ENCODE measurements at regions not wholly inside any gene's neighbourhood (a gene's known extent, or its start where the extent isn't known, plus 50 kb on each side); places are given as distances from the start of the nearest gene placed in this dataset.

DNA sequence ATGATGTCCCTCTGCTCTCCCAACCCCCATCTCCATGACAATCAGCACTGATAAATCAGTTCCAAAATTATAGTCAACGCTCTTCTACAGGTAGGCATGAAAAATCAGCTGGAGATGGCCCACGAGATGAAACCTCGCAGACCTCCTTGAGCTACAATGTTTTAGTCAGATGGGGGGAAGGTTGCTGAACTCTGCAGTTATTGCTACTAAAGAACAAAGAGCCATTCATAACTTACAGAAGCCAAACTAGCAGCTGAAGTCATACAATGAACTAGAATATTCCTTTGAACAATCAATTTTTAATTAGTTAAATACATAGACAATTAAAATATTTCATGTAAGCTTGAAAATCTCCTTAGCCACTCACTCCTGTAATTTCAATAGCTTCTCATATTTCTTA lies 179.2 kb downstream of the NHLRC3 start:
- Mint-ChIP-seq H3K27me3 (ENCODE audit: low read depth) (no peaks in the 10 kb centered on the region), H3K9me3 (peaks cover 25% of the 10 kb centered on the region), H3K36me3 (no peaks in the 10 kb centered on the region), H3K4me3 (no peak overlapping the region), H3K27ac (no peak overlapping the region), H3K4me1 (peaks cover 2% of the 10 kb centered on the region)
- no peak for DNase-seq (ENCODE audit: low spot score in 2 of 2, unreplicated experiment in 2 of 2)
- TF ChIP-seq CTCF (IDR thresholded peaks at IDR 0.05; ENCODE audit: unreplicated experiment) = no peak

DNA sequence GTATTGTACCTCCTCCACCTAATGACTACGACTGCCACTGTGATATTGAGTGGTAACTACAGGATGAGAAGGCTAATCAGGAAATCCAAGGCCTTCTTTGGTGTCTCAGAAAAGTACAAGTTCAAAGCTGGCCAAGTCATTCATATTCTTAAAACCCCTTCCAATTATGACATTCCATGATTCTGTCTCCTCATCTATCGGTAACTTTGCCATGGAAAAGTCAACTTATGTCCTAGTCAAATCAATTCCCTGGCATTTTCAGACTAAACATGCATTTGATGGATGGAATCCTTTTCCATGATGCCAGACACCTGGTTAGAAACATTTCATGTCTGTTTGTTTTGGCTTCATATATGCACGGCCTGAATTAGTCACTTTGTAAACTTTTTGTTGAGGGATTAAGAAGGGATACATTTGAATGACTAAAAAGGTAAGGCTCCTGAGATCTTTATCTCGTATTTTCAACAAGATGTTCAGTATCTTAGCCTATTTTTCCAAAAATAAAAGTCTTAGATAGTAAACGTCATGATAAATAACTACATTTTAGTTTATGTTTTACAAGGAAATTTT lies 186.5 kb downstream of the NHLRC3 start:
- Mint-ChIP-seq H3K27me3 (ENCODE audit: low read depth) (peaks cover 4% of the 10 kb centered on the region), H3K4me3 (no peak overlapping the region), H3K4me1 (no peaks in the 10 kb centered on the region), H3K27ac (no peak overlapping the region), H3K36me3 (no peaks in the 10 kb centered on the region), H3K9me3 (peaks cover 27% of the 10 kb centered on the region)
- no peak for TF ChIP-seq CTCF (IDR thresholded peaks at IDR 0.05; ENCODE audit: unreplicated experiment)
- DNase-seq (ENCODE audit: low spot score in 2 of 2, unreplicated experiment in 2 of 2) = no peak

GRCh38 chr13:39225860-39226259 lies 187.6 kb downstream of the NHLRC3 start:
- Mint-ChIP-seq H3K27me3 (ENCODE audit: low read depth) (peaks cover 6% of the 10 kb centered on the region), H3K4me1 (no peaks in the 10 kb centered on the region), H3K9me3 (peaks cover 19% of the 10 kb centered on the region), H3K36me3 (no peaks in the 10 kb centered on the region), H3K4me3 (no peak overlapping the region), H3K27ac (no peak overlapping the region)
- no peak for TF ChIP-seq CTCF (IDR thresholded peaks at IDR 0.05; ENCODE audit: unreplicated experiment)
- no peak for DNase-seq (ENCODE audit: low spot score in 2 of 2, unreplicated experiment in 2 of 2)

- H3K4me3 Mint-ChIP-seq = no peak overlapping the region
- H3K4me1 Mint-ChIP-seq = no peaks in the 10 kb centered on the region
- no peak for DNase-seq (ENCODE audit: low spot score in 2 of 2, unreplicated experiment in 2 of 2)
- H3K27ac Mint-ChIP-seq = no peak overlapping the region
- H3K36me3 Mint-ChIP-seq = no peaks in the 10 kb centered on the region
- peaks cover 6% of the 10 kb centered on the region for H3K27me3 Mint-ChIP-seq (ENCODE audit: low read depth)
- H3K9me3 Mint-ChIP-seq = peaks cover 19% of the 10 kb centered on the region
- no peak for TF ChIP-seq CTCF (IDR thresholded peaks at IDR 0.05; ENCODE audit: unreplicated experiment)
These were observed 188.1 kb downstream of the NHLRC3 start for GRCh38 chr13:39226359-39226758.

DNA sequence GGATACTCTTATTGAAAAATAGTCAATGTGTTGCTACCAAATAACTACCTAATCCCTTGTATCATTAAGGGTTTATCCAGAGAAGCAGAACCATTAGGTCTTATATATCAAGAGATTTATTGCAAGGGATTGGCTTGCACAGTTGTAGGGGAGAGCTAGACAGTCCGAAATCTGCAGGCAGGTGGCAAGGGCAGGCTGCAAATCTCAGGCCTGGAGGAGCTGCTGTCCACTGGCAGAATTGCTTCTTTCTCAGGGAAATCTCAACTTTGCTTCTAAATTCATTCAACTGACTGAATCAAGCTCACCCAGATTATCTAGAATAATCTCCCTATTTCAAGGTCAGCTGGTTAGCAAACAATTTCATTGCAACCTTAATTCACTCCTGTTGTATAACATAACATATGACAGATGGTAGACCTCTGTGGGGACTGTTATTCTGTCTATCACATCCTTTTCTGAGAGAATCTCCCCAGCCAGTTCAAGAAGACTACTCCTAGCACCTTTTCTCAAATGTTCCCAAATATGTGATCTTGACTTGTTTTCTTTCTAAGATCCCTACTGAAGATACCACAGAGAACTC lies 194.2 kb downstream of the NHLRC3 start:
- Mint-ChIP-seq H3K27me3 (ENCODE audit: low read depth) (peaks cover 6% of the 10 kb centered on the region), H3K9me3 (no peaks in the 10 kb centered on the region), H3K4me3 (no peak overlapping the region), H3K36me3 (no peaks in the 10 kb centered on the region), H3K4me1 (peaks cover 10% of the 10 kb centered on the region), H3K27ac (no peak overlapping the region)
- no peak for DNase-seq (ENCODE audit: low spot score in 2 of 2, unreplicated experiment in 2 of 2)
- TF ChIP-seq CTCF (IDR thresholded peaks at IDR 0.05; ENCODE audit: unreplicated experiment) = no peak

Data from mesothelial cell of epicardium (in vitro differentiated cells).